LHCN-M2 (cell line): ENCODE measurements at regions not wholly inside any gene's neighbourhood (a gene's known extent, or its start where the extent isn't known, plus 50 kb on each side); places are given as distances from the start of the nearest gene placed in this dataset.

Experiments
- DNase-seq: peaks from one replicate; pipeline ENCODE4 v3.0.0-alpha.2; 2012; ENCODE audit warnings: low read depth

DNA sequence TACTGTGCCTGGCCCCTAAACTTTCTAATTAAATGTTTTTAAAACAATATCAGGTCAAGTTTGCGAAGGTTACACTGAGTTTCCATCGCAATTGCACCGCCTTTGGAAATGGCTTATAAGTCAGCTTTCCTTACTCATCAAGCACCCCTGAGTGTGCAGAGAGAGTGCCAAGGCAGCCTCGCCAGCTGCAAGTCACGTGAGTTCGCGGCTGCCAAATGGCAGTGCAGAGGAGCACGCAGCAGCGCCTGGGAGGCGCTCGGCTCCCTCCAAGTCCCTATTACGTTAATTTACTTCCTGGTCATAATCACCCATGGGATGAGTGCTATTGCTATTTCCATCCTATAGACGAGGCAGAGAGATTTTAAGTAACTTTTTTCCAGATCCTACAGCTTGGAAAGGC lies 319.6 kb downstream of the TEX29 start:
- DNase-seq = no peak

GRCh38 chr13:111640476-111640875 lies 320.0 kb downstream of the TEX29 start:
- DNase-seq = no peak

DNA sequence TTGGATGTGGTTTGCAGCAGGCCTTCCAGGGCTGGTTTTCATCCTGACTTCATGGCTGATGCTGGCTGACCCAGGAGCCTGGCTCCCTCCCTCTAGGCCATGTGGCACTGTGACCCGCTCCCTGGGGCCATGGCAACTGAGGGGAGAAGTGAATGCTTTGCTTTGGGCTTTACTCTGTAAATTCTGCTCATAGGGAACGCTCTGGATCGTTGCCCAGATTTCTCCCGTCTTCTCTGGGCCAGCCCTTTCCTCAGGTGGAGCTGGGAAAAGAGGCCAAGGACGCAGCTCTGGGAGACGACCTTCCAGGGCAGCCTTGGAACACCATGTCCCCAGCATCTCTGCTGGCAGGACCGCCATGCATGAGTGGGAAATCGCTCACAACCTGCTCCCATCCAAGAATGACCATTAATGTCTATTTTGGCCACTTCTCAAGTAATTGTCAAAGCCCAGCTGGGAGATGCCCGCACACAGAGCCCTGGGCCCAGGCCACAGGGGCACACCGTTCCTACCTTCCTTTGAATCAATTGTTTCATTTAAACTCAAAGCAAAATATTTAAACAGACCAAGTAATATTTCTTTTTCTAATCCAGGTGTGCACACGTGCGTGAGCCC lies 321.8 kb downstream of the TEX29 start:
- DNase-seq = no peak

- DNase-seq = no peak
Observed at GRCh38 chr13:111644750-111645149, 324.3 kb downstream of the TEX29 start.

DNA sequence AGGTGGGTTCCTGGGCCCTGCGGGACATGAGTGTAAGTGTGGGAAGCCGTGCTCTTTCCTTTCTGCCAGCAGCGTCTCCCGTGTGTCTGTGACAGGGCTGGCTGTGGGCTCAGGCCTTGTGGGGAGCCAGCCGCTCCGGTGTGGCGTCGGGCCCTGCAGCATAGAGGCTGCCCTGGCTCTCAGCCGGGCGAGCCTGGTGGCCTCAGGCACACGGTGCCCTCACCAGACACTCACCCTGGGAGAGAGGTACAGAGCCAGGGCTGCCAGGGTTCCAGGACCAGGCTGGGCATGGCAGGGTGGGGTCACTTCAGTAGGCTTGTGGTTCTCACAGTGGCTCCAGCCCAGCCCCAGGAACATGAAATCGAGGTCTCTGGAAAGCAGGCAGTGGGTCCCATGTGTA lies 324.8 kb downstream of the TEX29 start:
- DNase-seq = no peak

- DNase-seq = no peak
Observed at GRCh38 chr13:111645598-111646455, 325.4 kb downstream of the TEX29 start.

- no peak for DNase-seq
Observed at GRCh38 chr13:111646456-111646855, 326.0 kb downstream of the TEX29 start.

GRCh38 chr13:111648885-111649284 lies 328.4 kb downstream of the TEX29 start:
- no peak for DNase-seq

GRCh38 chr13:111650626-111651025 lies 330.2 kb downstream of the TEX29 start:
- DNase-seq = no peak

DNA sequence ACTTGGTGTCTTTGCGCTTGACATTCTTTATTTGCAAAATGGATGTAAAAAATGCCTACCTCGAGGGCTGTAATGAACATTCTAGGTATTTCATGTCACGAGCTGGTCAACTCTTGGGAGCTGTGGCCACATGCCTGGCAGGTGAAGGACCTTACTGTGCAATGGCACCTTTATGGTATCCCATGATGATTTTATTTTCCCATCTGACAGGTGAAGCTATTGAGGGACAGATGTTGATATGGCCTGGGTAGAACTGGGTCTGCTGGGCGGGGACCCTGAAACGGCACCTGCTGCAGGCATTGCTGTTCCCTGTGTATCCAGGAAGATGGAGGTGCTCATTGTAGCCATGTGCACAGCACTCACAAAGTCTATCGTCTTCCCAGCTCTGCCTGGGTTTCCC lies 332.2 kb downstream of the TEX29 start:
- DNase-seq = no peak

- DNase-seq = no peak
Observed at GRCh38 chr13:111654531-111654930, 334.1 kb downstream of the TEX29 start.

GRCh38 chr13:111656439-111656838 lies 336.0 kb downstream of the TEX29 start:
- DNase-seq = no peak

DNA sequence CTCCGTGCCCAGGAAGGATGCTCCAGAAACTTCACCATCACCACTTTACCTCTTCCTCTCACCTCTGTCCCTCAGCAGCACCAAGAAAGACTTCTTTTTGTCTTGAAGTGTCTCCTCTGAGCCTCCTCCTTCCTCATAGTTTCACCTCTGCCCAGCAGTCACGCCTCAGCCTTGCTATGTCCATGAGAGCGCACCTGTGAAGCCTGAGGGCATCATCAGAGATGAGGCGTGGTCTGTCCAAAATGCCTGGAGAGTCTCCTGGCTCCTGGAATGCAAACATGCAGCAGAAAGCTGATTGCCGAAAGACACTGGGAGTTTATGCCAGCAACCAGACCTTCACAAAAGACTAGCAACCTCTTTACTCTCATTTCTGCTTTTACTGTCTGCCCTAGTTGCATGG lies 336.6 kb downstream of the TEX29 start:
- no peak for DNase-seq

GRCh38 chr13:111658145-111659100 lies 338.0 kb downstream of the TEX29 start:
- no peak for DNase-seq

- no peak for DNase-seq
Observed at GRCh38 chr13:111659219-111659775, 338.9 kb downstream of the TEX29 start.

DNA sequence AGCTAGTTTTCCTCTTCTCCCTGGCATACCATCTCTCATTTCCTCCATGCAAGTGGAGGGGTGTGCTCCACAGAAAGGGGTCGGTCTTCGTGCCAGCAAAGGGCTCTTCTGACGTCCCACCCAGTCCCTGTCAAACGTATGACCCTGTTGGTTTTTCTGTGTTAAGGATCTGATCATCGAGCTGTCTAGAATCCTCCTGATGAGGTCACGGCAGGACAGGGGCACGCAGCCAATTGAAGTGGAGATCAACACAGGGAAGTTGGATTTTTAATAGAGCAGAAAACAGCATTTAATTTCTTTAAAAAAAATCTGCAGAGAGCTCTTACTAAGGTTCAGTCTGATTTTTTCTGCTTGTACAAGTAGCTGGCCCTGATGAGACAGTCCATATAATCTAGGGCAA lies 339.4 kb downstream of the TEX29 start:
- DNase-seq = no peak

DNA sequence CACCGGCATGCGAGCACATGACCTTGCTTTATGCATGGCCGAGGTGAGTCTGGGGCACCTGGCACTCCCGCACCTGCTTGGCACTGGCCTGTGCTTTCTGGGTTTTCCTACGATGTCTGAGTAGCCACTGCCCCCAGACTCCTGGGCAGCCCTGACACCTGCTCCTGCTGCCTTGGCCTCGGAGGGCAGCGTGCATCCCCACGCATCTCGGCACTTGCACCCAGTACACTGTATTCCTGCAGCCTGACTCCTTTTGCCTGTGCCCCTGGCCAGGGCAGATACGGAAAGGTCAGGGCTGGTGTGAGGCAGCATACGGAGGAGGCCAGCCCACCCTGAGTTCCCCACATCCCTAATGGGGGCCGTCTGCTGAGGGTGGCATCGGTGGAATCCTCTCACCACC lies 340.6 kb downstream of the TEX29 start:
- DNase-seq = no peak

DNA sequence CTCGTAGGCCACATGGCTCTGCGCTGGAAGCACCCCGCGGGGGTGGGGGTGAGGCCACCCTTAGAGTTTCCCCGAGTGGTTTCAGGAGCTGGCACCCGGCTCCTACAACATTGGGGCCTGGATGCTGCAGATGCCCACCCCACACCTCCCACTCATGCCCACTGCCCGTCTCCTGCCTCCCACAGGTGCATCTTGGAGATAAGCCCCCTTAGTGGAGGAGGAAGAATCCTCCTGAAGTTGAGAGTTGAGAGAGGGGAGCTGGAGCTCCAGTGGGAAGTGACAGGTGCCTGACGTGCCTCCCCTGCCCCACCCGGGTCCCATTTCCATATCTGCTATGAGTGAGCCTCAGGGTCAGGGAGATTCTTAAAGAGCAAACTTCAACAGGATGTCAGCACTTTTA lies 341.3 kb downstream of the TEX29 start:
- DNase-seq = no peak

- no peak for DNase-seq
Observed at GRCh38 chr13:111662451-111662850, 342.0 kb downstream of the TEX29 start.

- DNase-seq = no peak
Observed at GRCh38 chr13:111662895-111663294, 342.5 kb downstream of the TEX29 start.

- DNase-seq = no peak
Observed at GRCh38 chr13:111663505-111663904, 343.1 kb downstream of the TEX29 start.

DNA sequence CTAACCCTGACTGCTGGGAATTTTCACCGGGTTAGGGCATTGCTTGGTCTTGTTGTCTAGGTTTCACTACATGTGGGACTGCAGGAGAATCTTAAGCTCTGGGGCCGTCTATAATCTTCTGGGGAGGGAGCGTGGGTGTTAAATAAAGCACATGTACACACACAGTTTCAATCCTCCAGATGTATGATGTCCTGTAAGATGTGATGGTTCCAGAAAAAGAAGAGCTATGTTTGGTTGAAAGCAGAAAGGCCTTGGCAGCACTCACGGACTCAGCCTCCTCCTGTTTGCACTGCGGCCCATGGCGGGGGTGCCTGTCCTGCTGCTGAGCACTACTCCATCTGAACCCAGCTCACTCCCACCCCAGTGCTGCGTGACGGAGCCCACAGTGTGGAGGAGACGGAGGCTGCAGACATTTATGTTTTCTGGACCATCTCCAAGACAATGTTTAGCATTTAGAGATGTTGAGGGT lies 343.5 kb downstream of the TEX29 start:
- DNase-seq = no peak
